GM21367 (cell line): ENCODE measurements at regions not wholly inside any gene's neighbourhood (a gene's known extent, or its start where the extent isn't known, plus 50 kb on each side); places are given as distances from the start of the nearest gene placed in this dataset.
"Not testable (repeated sequence)": the region's sequence is repeated elsewhere in the genome, so short reads cannot be mapped to it uniquely, and the experiment has no call there.

Experiments
- ATAC-seq: cut with Tn5 transposase; IDR thresholded peaks from one replicate; pipeline ENCODE4 v1.9.1; 2021; ENCODE audit not compliant: unreplicated experiment

DNA sequence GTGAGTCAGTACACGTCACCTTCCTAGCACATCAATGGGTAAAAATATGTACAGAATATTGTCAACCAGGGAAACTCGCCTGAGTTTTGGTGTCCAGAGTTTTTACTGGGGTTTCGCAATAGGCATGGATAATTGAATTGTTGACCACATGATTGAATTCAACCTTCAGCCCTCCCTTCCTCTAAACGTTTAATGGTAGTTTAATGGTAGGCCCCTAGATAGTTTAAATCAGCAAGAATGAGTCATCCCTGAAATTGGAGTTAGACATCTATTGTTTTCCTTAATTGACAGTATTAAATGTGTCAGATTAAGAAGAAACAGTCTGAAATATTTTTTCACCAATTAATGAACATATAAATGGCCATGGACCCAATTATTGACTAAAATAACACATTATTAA, 57.8 kb upstream of the CACNA2D1 start:
- no peak for ATAC-seq

DNA sequence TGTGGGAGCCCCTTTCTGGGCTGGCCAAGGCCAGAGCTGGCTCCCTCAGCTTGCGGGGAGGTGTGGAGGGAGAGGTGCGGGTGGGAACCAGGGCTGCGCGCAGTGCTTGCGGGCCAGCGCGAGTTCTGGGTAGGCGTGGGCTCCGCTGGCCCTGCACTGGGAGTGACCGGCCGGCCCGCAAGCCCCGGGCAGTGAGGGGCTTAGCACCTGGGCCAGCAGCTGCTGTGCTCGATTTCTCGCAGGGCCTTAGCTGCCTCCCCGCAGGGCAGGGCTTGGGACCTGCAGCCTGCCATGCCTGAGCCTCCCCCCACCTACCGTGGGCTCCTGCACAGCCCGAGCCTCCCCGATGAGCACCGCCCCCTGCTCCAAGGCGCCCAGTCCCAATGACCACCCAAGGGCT, 56.0 kb upstream of the CACNA2D1 start:
- not testable (repeated sequence) for ATAC-seq

DNA sequence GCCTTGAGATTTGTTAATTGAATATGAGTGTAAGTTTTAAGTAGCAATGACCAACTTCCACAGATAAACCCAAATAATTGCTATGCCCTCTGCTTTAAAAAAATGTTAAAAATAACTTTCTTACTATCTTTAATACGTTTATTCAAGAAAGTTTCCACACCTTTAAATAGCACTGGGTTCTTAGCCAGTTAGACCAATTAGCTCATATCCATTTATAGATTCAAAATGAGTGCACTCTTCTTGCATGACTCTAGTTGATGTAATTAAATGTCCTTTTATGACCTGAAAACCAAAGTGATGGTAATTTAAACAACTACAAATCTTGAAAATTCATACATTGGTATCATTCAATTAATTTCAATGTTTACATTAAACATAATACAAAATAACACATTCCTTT, 50.8 kb upstream of the CACNA2D1 start:
- ATAC-seq, result no peak
